Right lobe of liver (tissue), 6 donors: ENCODE measurements at regions not wholly inside any gene's neighbourhood (a gene's known extent, or its start where the extent isn't known, plus 50 kb on each side); places are given as distances from the start of the nearest gene placed in this dataset.
A peak's percentile ranks its signal among the peaks of the same experiment; 100 is the strongest.

Experiments used
- ATAC-seq, 4 donors: fragments of 200-7000 bp; cut with Tn5 transposase; one replicate each; pipeline ENCODE4 v1.9.1; 2020; ENCODE audit warnings: mild to moderate bottlenecking in 4 of 4, moderate library complexity in 4 of 4
- DNase-seq, 3 donors: peaks; one replicate each; pipeline ENCODE4 v3.0.0-alpha.2; 2020
- H3K27ac ChIP-seq, 3 donors: fragments of 200-600 bp; one replicate each; pipeline ENCODE4 v1.8.0; 2022
- H3K27me3 ChIP-seq, 2 donors: fragments of 200-600 bp; one replicate each; pipeline ENCODE4 v1.8.0; 2022
- H3K36me3 ChIP-seq, 4 donors: fragments of 200-600 bp; sonication (generic) in 1 of 4; one replicate each; pipeline versions ENCODE4 v1.5.1 to v1.8.0; 2017 to 2022; ENCODE audit warnings: control low read depth in 1 of 4
- H3K4me1 ChIP-seq, 4 donors: fragments of 200-600 bp; sonication (generic) in 1 of 4; one replicate each; pipeline versions ENCODE4 v1.5.1 to v1.8.0; 2017 to 2022; ENCODE audit warnings: control low read depth in 1 of 4
- H3K4me3 ChIP-seq, 3 donors: fragments of 200-600 bp; one replicate each; pipeline ENCODE4 v1.8.0; 2022
- H3K9me3 ChIP-seq, 4 donors: fragments of 200-600 bp; sonication (generic) in 1 of 4; one replicate each; pipeline versions ENCODE4 v1.5.1 to v1.8.0; 2017 to 2022; ENCODE audit warnings: control low read depth in 1 of 4
- CTCF ChIP-seq, 4 donors: fragments of 200-600 bp in 3 of 4; fragments of 450-650 bp in 1 of 4; IDR thresholded peaks; one replicate each; pipeline versions ENCODE4 v1.5.1 to v1.8.0; 2016 to 2022; ENCODE audit warnings: antibody characterized with exemption in 4 of 4, mild to moderate bottlenecking in 2 of 4
- POLR2A ChIP-seq: fragments of 450-650 bp; IDR thresholded peaks from one replicate; pipeline ENCODE4 v1.6.1; 2017; ENCODE audit warnings: antibody characterized with exemption, mild to moderate bottlenecking
- WGBS: methylation state at CpG from one replicate; pipeline ENCODE4 v1.1.6; 2018; ENCODE audit warnings: low coverage, low lambda C conversion rate; ENCODE audit not compliant: insufficient coverage; ENCODE audit errors: missing lambda C conversion rate; 5-methylcytosine and 5-hydroxymethylcytosine counted together
- intact Hi-C, 2 donors: fragments of 100-400 bp; cut with DNase I; formaldehyde crosslinking; loops; one replicate each; pipeline versions ENCODE4 v1.11.2 to v1.14.1; 2022
- donor health status: DM: no; HTN: yes; CAD: no.
- donor health status: DM: no; HTN: no; CAD: no.
- donor health status: DM: no; HTN: no; CAD: no.
- donor health status: DM: no; HTN: yes; CAD: no.
- donor health status: DM: no; HTN: yes; CAD: no.

GRCh38 chr7:82696631-82697030 is 253.1 kb upstream of the CACNA2D1 start:
- 67% methylated on average over 3 of the region's 3 CpGs for WGBS
- ATAC-seq: no peak
- H3K36me3 ChIP-seq: no peaks in the 10 kb centered on the region
- intact Hi-C loops: no loop called here
- H3K9me3 ChIP-seq: no peaks in the 10 kb centered on the region
- H3K4me1 ChIP-seq: no peaks in the 10 kb centered on the region
- H3K27ac ChIP-seq: no peak overlapping the region
- no peak for TF ChIP-seq CTCF (IDR thresholded peaks at IDR 0.05)
- TF ChIP-seq POLR2A: no peak
- H3K4me3 ChIP-seq: no peak overlapping the region
- no peak for DNase-seq
- no peaks in the 10 kb centered on the region for H3K27me3 ChIP-seq

- intact Hi-C loops: no loop called here
- 58% methylated on average over 5 of the region's 5 CpGs for WGBS
- ATAC-seq: no peak
- Histone ChIP-seq H3K4me3 (no peak overlapping the region), H3K9me3 (no peaks in the 10 kb centered on the region), H3K27ac (no peak overlapping the region), H3K36me3 (no peaks in the 10 kb centered on the region), H3K27me3 (no peaks in the 10 kb centered on the region), H3K4me1 (no peaks in the 10 kb centered on the region)
- no peak for DNase-seq
- TF ChIP-seq CTCF (IDR thresholded peaks at IDR 0.05) (no peak), POLR2A (no peak)
Measured at GRCh38 chr7:82694022-82694421, 250.4 kb upstream of the CACNA2D1 start.

GRCh38 chr7:82690929-82691328 is 247.4 kb upstream of the CACNA2D1 start:
- Histone ChIP-seq H3K4me3 (no peak overlapping the region), H3K36me3 (no peaks in the 10 kb centered on the region), H3K27ac (no peak overlapping the region), H3K27me3 (no peaks in the 10 kb centered on the region), H3K4me1 (no peaks in the 10 kb centered on the region), H3K9me3 (no peaks in the 10 kb centered on the region)
- DNase-seq (no peak), ATAC-seq (peak in 1 of 4 donors; percentile 38)
- 81% methylated on average over 7 of the region's 7 CpGs for WGBS
- intact Hi-C loops: no loop called here
- TF ChIP-seq POLR2A (no peak), CTCF (IDR thresholded peaks at IDR 0.05) (no peak)

- TF ChIP-seq CTCF (IDR thresholded peaks at IDR 0.05) (no peak), POLR2A (no peak)
- 38% methylated on average over 1 of the region's 1 CpG for WGBS
- H3K4me3 ChIP-seq: no peak overlapping the region
- intact Hi-C loops: no loop called here
- ATAC-seq (no peak), DNase-seq (no peak)
- H3K9me3 ChIP-seq: no peaks in the 10 kb centered on the region
- H3K27ac ChIP-seq: no peak overlapping the region
- H3K4me1 ChIP-seq: no peaks in the 10 kb centered on the region
- H3K27me3 ChIP-seq: no peaks in the 10 kb centered on the region
- no peaks in the 10 kb centered on the region for H3K36me3 ChIP-seq
Measured at GRCh38 chr7:82685214-82685613, 241.6 kb upstream of the CACNA2D1 start.

GRCh38 chr7:82678716-82679115 is 235.1 kb upstream of the CACNA2D1 start:
- TF ChIP-seq CTCF (IDR thresholded peaks at IDR 0.05) (no peak), POLR2A (no peak)
- DNase-seq (no peak), ATAC-seq (peak in 1 of 4 donors; percentile 26)
- H3K27ac ChIP-seq: no peak overlapping the region
- no peaks in the 10 kb centered on the region for H3K9me3 ChIP-seq
- no peak overlapping the region for H3K4me3 ChIP-seq
- H3K36me3 ChIP-seq: no peaks in the 10 kb centered on the region
- H3K4me1 ChIP-seq: no peaks in the 10 kb centered on the region
- intact Hi-C loops: no loop called here
- 34% methylated on average over 2 of the region's 2 CpGs for WGBS
- H3K27me3 ChIP-seq: no peaks in the 10 kb centered on the region
